NB4 (cell line): ENCODE measurements at regions not wholly inside any gene's neighbourhood (a gene's known extent, or its start where the extent isn't known, plus 50 kb on each side); places are given as distances from the start of the nearest gene placed in this dataset.

Experiments
- CTCF ChIP-seq: IDR thresholded peaks from one replicate; pipeline ENCODE4 v1.5.1; 2012; ENCODE audit warnings: low read depth, low read length
- MYC ChIP-seq: IDR thresholded peaks from 2 replicates; pipeline ENCODE4 v1.6.1; 2011; ENCODE audit warnings: low read depth, low read length
- POLR2A ChIP-seq: IDR thresholded peaks from 2 replicates; pipeline ENCODE4 v1.6.1; 2011; ENCODE audit warnings: mild to moderate bottlenecking; ENCODE audit not compliant: insufficient read length; ENCODE audit errors: extremely low read depth

- no peak for TF ChIP-seq POLR2A
- no peak for TF ChIP-seq CTCF
- TF ChIP-seq MYC = no peak
These were observed 51.7 kb upstream of the SMLR1 start for GRCh38 chr6:130775411-130776012.
